ACC112 (cell line): ENCODE measurements at regions not wholly inside any gene's neighbourhood (a gene's known extent, or its start where the extent isn't known, plus 50 kb on each side); places are given as distances from the start of the nearest gene placed in this dataset.

Experiments used
- H2AFZ ChIP-seq: fragments of 200-600 bp; sonication (generic); one replicate; pipeline ENCODE4 v1.6.0; 2017; ENCODE audit warnings: antibody characterized with exemption, low read length; ENCODE audit not compliant: unreplicated experiment
- H3K27ac ChIP-seq: fragments of 200-600 bp; sonication (generic); 2 replicates; pipeline ENCODE4 v1.5.1; 2014; ENCODE audit warnings: low read depth, mild to moderate bottlenecking, antibody characterized with exemption, low read length, moderate library complexity
- H3K27me3 ChIP-seq: fragments of 200-600 bp; sonication (generic); 2 replicates; pipeline ENCODE4 v1.6.1; 2014; ENCODE audit warnings: mild to moderate bottlenecking, antibody characterized with exemption, low read length, moderate library complexity, mixed read lengths; ENCODE audit not compliant: insufficient read depth
- H3K36me3 ChIP-seq: fragments of 200-600 bp; sonication (generic); 2 replicates; pipeline ENCODE4 v1.6.1; 2016; ENCODE audit warnings: mild to moderate bottlenecking, antibody characterized with exemption, low read length, moderate library complexity, mixed read lengths; ENCODE audit not compliant: insufficient read depth
- H3K4me1 ChIP-seq: fragments of 200-600 bp; sonication (generic); one replicate; pipeline ENCODE4 v1.6.1; 2016; ENCODE audit warnings: low read length, mixed read lengths; ENCODE audit not compliant: insufficient read depth, unreplicated experiment, control insufficient read depth
- H3K4me3 ChIP-seq: fragments of 200-600 bp; sonication (generic); 2 replicates; pipeline ENCODE4 v1.5.1; 2014; ENCODE audit warnings: mild to moderate bottlenecking, low read depth, low read length
- H3K79me2 ChIP-seq: fragments of 200-600 bp; sonication (generic); one replicate; pipeline ENCODE4 v1.6.0; 2016; ENCODE audit warnings: low read length; ENCODE audit not compliant: control insufficient read depth, unreplicated experiment, insufficient read depth

DNA sequence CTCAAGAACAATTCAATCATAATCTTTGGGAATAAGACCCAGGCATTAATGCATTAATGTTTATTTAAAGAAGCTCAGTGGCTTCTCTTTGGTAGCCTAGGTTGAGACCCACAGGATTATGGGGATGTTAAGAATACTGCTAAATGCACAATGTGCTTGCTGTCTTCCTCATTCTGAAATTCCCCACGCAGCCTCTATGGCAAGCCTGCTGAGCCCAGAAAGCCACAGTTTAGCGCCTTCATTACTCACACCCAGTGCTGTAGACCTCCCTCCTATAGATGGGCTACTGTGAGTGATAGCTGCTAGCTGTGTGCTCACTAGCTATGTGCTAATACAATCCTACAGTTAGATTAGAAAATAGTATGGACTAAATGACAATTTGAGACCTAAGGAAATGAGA, 90.6 kb downstream of the TNFSF13B start:
- no peak overlapping the region for H3K27ac ChIP-seq

DNA sequence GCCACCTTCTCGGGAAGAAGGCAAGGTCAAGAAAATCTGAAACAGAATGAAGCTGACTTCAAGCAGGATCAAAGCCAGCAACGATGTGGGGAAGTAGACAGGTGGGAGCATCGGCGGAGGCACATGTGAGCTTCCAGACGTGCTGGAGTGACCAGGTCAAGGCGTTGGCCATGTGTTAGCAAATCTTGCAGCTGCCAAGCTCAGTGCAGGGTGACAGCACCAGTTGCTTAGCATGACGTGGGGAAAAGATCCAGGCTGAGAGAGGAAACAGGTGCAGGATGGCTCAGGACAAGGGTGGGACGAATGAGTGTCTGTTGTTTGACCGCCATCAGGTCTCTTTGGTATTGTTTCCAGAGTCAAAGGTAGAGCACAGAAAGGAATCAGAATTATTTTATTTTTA, 92.3 kb downstream of the TNFSF13B start:
- H3K4me3 ChIP-seq = no peak overlapping the region
- H3K27ac ChIP-seq = no peak overlapping the region
- H3K79me2 ChIP-seq = no peaks in the 10 kb centered on the region
- H3K27me3 ChIP-seq = peaks cover 34% of the 10 kb centered on the region
- no peaks in the 10 kb centered on the region for H3K36me3 ChIP-seq
- H2AFZ ChIP-seq = no peak overlapping the region
- H3K4me1 ChIP-seq = no peaks in the 10 kb centered on the region

More for the DNA sequence above, 90.6 kb downstream of the TNFSF13B start:
- Histone ChIP-seq H3K79me2 (no peaks in the 10 kb centered on the region), H3K27me3 (peaks cover 34% of the 10 kb centered on the region), H2AFZ (no peak overlapping the region), H3K4me3 (no peak overlapping the region), H3K4me1 (no peaks in the 10 kb centered on the region), H3K36me3 (no peaks in the 10 kb centered on the region)

DNA sequence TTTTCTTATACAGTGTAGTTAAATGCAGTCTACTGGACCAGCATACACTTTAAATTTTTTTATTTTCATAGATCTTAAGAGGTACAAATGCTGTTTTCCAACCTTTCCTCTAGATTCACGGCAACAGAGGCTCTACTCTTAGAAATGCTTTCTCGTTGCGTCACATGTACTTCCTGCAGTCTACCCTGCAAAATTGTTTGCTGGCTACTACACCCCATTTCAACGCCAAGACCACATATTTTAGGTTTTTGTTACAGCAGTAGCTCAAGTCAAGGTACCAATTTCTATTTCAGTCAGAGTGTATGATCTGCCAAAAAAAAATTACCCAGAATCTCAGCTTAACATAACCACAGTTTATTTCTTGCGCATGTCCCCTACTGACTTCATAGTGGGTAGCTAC, 94.1 kb downstream of the TNFSF13B start:
- no peaks in the 10 kb centered on the region for H3K4me1 ChIP-seq
- H3K27me3 ChIP-seq = peaks cover 38% of the 10 kb centered on the region
- no peaks in the 10 kb centered on the region for H3K79me2 ChIP-seq
- H3K27ac ChIP-seq = no peak overlapping the region
- H2AFZ ChIP-seq = no peak overlapping the region
- H3K36me3 ChIP-seq = no peaks in the 10 kb centered on the region
- no peak overlapping the region for H3K4me3 ChIP-seq

DNA sequence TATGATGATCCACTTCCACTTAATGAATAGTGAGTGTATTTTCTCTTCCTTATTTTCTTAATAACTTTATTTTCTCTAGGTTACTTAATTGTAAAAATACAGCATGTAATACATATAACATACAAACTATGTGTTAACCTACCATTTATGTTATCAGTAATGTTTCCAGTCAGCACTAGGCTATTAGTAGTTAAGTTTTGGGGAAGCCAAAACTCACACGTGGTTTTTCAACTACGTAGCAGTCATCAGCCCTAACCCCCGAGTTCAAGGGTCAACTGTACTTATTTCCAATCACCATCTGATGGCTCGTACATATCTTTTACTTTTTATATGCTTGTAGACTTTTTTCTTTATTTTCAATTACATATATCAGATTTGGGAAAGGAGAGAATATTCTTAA, 95.7 kb downstream of the TNFSF13B start:
- Histone ChIP-seq H3K27ac (no peak overlapping the region), H2AFZ (no peak overlapping the region), H3K4me1 (no peaks in the 10 kb centered on the region), H3K36me3 (no peaks in the 10 kb centered on the region), H3K79me2 (no peaks in the 10 kb centered on the region), H3K4me3 (no peak overlapping the region), H3K27me3 (peaks cover 30% of the 10 kb centered on the region)

DNA sequence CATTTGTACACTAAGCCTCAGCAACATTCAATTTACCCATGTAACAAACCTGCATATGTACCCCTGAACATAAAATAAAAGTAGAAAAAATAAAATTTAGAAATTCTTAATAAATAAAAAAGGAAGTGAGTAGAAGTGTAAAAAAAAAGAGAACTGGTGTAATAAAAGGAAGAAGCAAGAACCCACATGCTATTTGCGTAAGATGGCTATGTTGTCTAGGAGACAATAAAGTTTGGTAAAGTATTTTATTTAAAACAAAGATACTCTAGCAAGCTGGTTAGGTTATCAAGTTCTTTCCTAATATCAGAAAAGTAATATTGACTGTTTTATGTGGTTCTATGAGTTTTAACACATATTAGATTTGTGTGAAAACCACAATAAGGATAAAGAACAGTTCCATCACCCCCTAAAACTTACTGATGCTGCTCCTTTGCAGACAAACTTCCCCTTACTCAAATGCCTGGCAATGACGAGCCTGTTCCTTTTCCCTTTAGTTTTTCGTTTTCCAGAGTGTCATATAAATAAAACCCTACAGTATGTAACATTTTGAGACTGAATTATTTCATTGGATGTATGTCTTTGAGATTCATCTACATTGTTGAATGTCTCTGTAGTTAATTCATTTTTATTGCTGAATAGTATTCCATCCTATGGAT, 98.9 kb downstream of the TNFSF13B start:
- Histone ChIP-seq H3K4me1 (no peaks in the 10 kb centered on the region), H2AFZ (no peak overlapping the region), H3K79me2 (no peaks in the 10 kb centered on the region), H3K27me3 (peaks cover 4% of the 10 kb centered on the region), H3K36me3 (no peaks in the 10 kb centered on the region), H3K27ac (no peak overlapping the region), H3K4me3 (no peak overlapping the region)

DNA sequence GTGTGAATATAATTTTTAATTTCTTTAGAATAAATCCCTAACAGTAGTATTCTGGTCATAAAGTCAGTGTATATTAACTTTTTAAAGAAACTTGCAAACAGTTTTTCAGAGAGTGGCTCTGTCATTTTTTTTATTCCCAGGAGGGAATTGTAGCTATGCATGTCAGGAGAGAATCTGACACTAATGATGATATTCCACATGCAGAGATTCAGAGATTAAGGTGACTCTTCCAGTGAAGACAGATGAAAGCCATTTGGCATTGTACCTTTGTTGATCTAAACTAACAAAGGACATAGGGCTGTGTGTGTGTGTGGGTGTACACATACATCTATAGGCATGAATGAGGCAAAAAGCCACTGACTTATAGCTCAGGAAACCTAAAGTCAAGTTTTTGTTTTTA, 99.9 kb downstream of the TNFSF13B start:
- Histone ChIP-seq H3K4me1 (no peaks in the 10 kb centered on the region), H3K79me2 (no peaks in the 10 kb centered on the region), H2AFZ (no peak overlapping the region), H3K27ac (no peak overlapping the region), H3K27me3 (peaks cover 3% of the 10 kb centered on the region), H3K4me3 (no peak overlapping the region), H3K36me3 (no peaks in the 10 kb centered on the region)

DNA sequence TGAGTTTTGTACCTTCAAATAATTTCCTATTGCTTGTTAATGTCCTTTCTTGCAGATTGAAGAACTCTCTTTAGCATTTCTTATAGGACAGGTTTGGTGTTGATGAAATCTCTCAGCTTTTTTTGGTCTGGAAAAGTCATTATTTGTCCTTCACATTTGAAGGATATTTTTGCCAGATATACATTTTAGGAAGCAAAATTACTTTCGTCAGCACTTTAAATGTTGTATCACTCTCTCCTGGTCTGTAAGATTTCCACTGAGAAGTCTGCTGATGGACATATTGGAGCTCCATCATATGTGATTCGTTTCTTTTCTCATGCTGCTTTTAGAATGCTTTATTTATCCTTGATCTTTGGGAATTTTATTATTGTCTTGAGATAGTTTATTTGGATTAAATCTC, 105.5 kb downstream of the TNFSF13B start:
- Histone ChIP-seq H2AFZ (no peak overlapping the region), H3K4me1 (no peaks in the 10 kb centered on the region), H3K36me3 (no peaks in the 10 kb centered on the region), H3K27me3 (no peaks in the 10 kb centered on the region; the same call in 1 of the 2 replicates), H3K4me3 (no peak overlapping the region), H3K27ac (no peak overlapping the region), H3K79me2 (no peaks in the 10 kb centered on the region)

DNA sequence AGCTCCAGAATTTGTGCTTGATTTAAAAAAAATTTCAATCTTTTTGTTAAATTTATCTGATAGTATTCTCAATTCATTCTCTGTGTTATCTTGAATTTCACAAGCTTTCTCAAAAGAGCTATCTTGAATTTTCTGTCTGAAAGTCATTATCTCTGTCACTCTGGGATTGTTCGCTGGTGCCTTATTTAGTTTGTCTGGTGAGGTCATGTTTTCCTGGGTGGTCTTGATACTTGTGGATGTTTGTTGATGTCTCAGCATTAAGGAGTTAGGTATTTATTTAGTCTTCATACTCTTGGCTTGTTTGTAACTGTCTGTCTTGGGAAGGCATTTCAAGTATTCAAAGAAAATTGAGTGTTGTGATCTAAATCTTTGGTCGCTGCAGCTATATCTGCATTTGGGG, 106.3 kb downstream of the TNFSF13B start:
- no peak overlapping the region for H2AFZ ChIP-seq
- H3K79me2 ChIP-seq = no peaks in the 10 kb centered on the region

DNA sequence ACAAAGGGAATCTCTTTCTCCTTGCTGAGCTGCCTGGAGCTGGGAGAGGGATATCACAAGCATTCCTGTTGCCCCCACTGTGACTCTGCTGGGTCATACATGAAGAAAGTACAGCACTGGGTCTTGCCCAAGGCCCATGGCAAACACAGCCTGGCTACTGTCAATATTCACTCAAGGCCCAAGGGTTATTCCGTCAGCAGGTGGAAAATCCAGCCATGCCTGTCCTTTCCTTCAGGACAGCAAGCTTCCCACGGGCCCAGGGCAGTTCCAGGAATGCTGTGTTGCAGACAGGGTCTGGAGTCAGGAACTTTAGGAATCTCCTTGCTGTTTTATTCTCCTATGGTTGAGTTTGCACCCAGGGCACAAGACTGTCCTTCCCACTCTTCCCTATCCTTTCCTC, 106.8 kb downstream of the TNFSF13B start:
- Histone ChIP-seq H2AFZ (no peak overlapping the region), H3K27me3 (no peaks in the 10 kb centered on the region; the same call in 1 of the 2 replicates), H3K27ac (no peak overlapping the region), H3K4me3 (no peak overlapping the region), H3K36me3 (no peaks in the 10 kb centered on the region), H3K4me1 (no peaks in the 10 kb centered on the region), H3K79me2 (no peaks in the 10 kb centered on the region)

More for the DNA sequence above, 106.3 kb downstream of the TNFSF13B start:
- Histone ChIP-seq H3K4me1 (no peaks in the 10 kb centered on the region), H3K27me3 (no peaks in the 10 kb centered on the region; the same call in 1 of the 2 replicates), H3K27ac (no peak overlapping the region), H3K4me3 (no peak overlapping the region), H3K36me3 (no peaks in the 10 kb centered on the region)

DNA sequence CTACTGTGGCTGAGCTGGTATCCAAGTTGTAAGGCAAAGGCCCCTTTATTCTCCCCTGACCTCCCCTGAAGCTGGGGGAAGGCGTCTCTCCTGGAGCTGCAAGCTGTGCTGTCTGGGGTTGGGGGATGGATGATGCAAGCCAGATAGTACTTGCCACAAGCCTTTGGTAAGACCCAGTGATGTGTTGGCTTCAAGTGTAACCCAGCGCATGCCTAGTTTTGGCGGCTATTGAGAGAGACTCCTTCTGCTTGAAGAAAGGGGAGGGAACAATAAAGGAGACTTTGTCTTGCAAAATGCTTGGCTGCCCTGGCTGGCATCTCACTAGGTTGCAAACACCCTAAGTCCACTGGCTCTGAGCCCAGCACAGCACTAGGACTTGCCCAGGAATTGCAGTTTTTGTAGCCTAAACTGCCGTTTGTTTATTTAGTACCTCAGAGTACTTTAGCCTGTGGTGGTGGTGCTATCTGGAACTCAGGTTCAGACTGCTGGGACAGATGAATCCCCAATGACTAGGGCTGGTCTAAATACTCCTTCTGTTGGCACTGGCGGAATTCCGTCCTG, 108.2 kb downstream of the TNFSF13B start:
- Histone ChIP-seq H3K4me1 (no peaks in the 10 kb centered on the region), H3K27me3 (no peaks in the 10 kb centered on the region; the same call in 1 of the 2 replicates), H3K79me2 (no peaks in the 10 kb centered on the region), H3K4me3 (no peak overlapping the region), H3K27ac (no peak overlapping the region), H2AFZ (no peak overlapping the region), H3K36me3 (no peaks in the 10 kb centered on the region)

DNA sequence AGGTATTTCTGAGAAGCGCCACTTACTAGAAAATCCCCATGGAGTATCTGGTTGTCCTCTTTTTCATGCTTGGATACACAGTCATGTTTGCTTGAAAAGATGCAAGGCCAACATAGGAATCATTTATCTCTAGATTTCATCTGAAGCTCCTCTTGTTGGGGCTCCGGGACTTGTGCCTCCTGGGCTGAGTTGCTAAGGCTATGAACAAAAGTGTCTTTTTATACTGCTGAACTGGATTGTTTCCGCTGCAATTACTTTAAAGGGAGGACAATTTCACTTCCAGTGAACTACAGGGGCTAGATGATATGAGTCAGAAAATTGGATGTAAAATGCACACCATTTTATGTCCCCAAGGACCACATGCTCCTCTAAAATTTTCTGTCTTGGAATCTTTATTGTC, 114.1 kb downstream of the TNFSF13B start:
- peaks cover 6% of the 10 kb centered on the region; the same call in 1 of the 2 replicates for H3K27me3 ChIP-seq
- no peak overlapping the region for H3K27ac ChIP-seq
- H3K4me1 ChIP-seq = no peaks in the 10 kb centered on the region
- H3K79me2 ChIP-seq = no peaks in the 10 kb centered on the region
- H3K4me3 ChIP-seq = no peak overlapping the region
- no peaks in the 10 kb centered on the region for H3K36me3 ChIP-seq
- no peak overlapping the region for H2AFZ ChIP-seq
